Kidney capillary endothelial cell (primary cell): ENCODE measurements at regions not wholly inside any gene's neighbourhood (a gene's known extent, or its start where the extent isn't known, plus 50 kb on each side); places are given as distances from the start of the nearest gene placed in this dataset.
A peak's percentile ranks its signal among the peaks of the same experiment; 100 is the strongest.
"Not testable (repeated sequence)": the region's sequence is repeated elsewhere in the genome, so short reads cannot be mapped to it uniquely, and the experiment has no call there.

Source experiments
- DNase-seq: peaks from one replicate; pipeline ENCODE4 v3.0.0-alpha.2; 2018; ENCODE audit warnings: low spot score

- no peak for DNase-seq
Measured at GRCh38 chr22:48635816-48636215, 1191.9 kb downstream of the BRD1 start.

GRCh38 chr22:48635031-48635430 lies 1192.6 kb downstream of the BRD1 start:
- no peak for DNase-seq

GRCh38 chr22:48633996-48634836 lies 1193.5 kb downstream of the BRD1 start:
- DNase-seq = no peak

GRCh38 chr22:48632646-48633246 lies 1194.9 kb downstream of the BRD1 start:
- DNase-seq = no peak

GRCh38 chr22:48631288-48631863 lies 1196.3 kb downstream of the BRD1 start:
- DNase-seq = no peak

- DNase-seq = no peak
Measured at GRCh38 chr22:48630848-48631247, 1196.8 kb downstream of the BRD1 start.

- DNase-seq = no peak
Measured at GRCh38 chr22:48630433-48630754, 1197.3 kb downstream of the BRD1 start.

GRCh38 chr22:48629631-48630432 lies 1197.8 kb downstream of the BRD1 start:
- DNase-seq = no peak

- no peak for DNase-seq
Measured at GRCh38 chr22:48628891-48629543, 1198.7 kb downstream of the BRD1 start.

- DNase-seq = no peak
Measured at GRCh38 chr22:48627966-48628365, 1199.7 kb downstream of the BRD1 start.

GRCh38 chr22:48627203-48627602 lies 1200.5 kb downstream of the BRD1 start:
- DNase-seq = peak; percentile 79

- DNase-seq = no peak
Measured at GRCh38 chr22:48624401-48624800, 1203.3 kb downstream of the BRD1 start.

GRCh38 chr22:48622891-48623545 lies 1204.7 kb downstream of the BRD1 start:
- no peak for DNase-seq

- DNase-seq = no peak
Measured at GRCh38 chr22:48621085-48621484, 1206.6 kb downstream of the BRD1 start.

- not testable (repeated sequence) for DNase-seq
Measured at GRCh38 chr22:48620460-48620859, 1207.2 kb downstream of the BRD1 start.

GRCh38 chr22:48619721-48620120 lies 1208.0 kb downstream of the BRD1 start:
- DNase-seq = no peak

GRCh38 chr22:48618326-48618725 lies 1209.3 kb downstream of the BRD1 start:
- no peak for DNase-seq

GRCh38 chr22:48616656-48617055 lies 1211.0 kb downstream of the BRD1 start:
- no peak for DNase-seq

GRCh38 chr22:48615171-48616008 lies 1212.3 kb downstream of the BRD1 start:
- DNase-seq = no peak

GRCh38 chr22:48613566-48614200 lies 1214.0 kb downstream of the BRD1 start:
- DNase-seq = no peak
